HG03575 (cell line): ENCODE measurements at regions not wholly inside any gene's neighbourhood (a gene's known extent, or its start where the extent isn't known, plus 50 kb on each side); places are given as distances from the start of the nearest gene placed in this dataset.
"Not testable (repeated sequence)": the region's sequence is repeated elsewhere in the genome, so short reads cannot be mapped to it uniquely, and the experiment has no call there.

ENCODE experiments used
- ATAC-seq: cut with Tn5 transposase; IDR thresholded peaks from one replicate; pipeline ENCODE4 v1.9.1; 2021; ENCODE audit not compliant: unreplicated experiment, insufficient number of reproducible peaks, low FRiP score; ENCODE audit errors: extremely low read depth

DNA sequence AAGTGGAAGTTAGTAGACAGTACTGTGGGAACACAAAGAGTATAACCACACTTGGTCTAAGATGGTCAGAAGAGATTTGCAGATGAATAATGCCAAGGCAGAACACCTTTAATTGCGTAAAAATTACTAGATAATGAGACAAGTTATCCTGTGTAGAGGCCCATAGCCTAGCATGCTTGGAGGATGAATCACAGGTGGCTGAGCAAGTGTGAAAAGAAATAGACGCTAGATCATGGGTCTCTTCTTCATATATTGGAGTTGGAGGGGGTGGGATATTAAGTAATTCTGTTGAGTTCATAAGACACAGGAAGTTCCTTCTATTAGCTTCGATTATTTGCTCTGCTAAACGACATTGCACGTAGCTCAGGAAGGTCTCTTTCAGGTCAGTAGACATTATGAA, 454.3 kb upstream of the LMO3 start:
- no peak for ATAC-seq

DNA sequence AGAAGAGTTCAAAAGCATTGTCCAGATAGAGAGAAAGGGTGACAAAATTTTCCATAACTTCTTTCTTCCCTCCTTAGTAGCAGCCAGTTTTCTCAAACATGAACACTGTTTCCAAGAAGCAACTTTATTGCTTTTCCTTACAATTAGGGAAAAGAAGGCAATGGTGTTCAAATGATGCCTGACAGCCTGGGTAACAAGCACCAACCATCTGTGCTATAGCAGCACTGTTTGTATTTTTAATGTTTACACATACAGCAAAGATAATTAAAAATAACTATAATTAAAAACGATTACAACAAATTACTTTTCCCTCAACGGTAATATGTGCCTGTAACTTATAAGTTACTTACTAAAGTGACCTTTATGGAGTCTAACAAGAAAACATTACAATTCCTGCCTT, 450.6 kb upstream of the LMO3 start:
- ATAC-seq, result no peak

DNA sequence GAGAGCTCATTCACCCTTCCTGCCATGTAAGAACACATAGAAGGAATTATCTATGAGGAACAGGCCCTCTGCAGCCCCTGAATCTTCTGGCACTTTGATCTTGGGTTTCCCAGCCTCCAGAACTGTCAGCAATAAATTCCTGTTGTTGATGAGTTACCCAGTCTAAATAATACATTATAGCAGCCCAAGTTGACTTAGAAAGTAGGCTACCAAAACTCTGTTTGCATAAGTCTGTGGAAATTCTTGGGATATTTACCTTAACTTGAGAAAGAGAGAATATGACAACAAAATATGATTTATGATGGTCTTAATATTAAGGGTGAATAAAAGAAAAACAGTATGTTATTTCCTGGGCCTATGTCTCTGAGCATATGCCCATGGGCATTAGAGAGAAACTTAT, 433.0 kb upstream of the LMO3 start:
- no peak for ATAC-seq

DNA sequence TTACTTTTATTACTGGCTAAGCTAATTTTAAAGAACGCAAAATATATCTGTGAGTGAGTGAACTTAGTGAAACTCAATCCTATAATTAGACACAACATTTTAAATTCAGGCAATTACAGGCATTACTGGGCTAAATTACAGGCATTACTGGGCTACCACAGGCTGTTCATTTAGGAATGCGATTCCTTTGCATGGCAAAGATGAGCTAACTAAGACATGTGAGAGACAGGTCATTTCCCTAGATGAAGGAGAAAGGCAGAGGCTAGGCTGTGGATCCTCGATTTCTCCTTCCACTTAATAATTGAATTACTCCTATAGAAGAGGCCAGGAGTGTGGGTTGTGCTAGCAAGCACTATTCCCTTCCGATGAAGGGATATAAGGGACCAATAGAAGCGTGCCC, 429.4 kb upstream of the LMO3 start:
- no peak for ATAC-seq

DNA sequence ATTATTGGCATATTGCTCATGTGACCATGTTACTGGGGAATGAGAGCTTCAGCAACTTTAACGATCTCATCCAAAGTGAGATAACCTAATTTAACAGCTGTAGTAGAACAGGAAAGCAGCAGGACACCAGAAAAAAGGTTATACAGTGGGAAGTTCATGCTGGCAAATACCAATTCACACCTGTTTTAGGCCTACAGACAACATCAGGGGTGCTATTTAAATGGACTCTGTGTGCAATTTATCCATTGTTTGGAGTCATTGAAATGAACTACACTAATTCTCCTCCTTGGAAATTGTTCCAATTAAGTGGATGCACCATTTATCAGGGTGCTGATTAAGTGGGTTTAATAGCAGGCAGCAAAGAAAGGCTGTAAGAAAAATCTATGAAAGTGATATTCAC, 424.4 kb upstream of the LMO3 start:
- no peak for ATAC-seq

DNA sequence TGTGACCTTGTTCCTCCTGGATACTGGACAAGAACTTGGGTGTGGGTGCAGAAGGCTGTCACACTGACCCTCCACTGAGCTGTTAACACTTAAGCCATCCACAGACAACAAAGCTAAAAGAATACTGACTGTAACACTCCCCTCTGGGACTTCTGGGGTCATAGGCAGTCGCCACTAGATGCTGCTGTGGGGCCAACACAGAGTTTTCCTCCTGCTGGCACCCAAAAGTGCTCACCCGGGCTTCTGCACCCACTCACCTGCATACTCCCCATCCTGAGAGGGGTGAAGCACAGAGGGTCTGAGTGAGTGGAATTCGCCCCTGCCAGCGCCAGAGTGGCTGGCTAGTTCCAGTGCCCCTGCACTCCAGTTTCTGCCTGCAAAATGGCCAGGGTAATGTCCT, 422.4 kb upstream of the LMO3 start:
- ATAC-seq, result no peak

DNA sequence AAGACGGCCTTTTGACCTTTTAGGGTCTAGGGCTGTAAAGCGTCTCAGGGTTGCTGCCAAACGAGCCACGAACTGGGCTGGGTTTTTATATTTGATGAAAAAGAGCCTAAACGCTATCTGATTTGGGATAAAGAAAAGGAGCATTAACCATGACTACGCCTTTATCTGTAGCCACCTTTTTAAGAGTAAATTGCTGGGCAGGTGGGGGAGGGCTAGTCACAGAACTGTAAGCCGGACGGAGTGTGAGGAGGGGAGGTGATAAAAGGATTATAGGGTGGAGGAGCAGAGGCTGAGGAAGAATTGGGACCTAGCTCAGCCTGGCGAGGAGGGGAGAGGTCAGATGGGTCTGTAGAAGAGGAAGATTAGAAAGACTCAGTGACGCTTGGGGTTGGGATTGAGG, 419.5 kb upstream of the LMO3 start:
- ATAC-seq, result not testable (repeated sequence)

DNA sequence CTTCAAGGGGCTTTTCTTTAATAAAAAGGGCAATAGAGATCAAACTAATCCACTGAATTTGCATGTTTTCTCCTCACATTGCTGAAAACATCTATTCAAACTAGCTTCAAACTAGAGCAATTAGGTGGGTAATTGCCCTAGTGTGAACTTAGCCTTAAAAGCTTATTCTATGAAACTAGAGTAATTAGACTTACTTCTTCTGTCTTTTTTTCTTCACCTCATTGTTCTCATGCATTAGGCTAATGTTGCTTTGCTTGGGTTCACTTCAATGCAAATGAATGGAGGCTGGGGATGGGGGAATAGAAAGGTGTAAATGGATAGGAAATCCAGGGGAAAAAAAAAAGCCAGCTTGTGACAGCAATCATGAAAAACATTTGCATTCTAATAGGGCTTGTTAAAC, 414.8 kb upstream of the LMO3 start:
- no peak for ATAC-seq

DNA sequence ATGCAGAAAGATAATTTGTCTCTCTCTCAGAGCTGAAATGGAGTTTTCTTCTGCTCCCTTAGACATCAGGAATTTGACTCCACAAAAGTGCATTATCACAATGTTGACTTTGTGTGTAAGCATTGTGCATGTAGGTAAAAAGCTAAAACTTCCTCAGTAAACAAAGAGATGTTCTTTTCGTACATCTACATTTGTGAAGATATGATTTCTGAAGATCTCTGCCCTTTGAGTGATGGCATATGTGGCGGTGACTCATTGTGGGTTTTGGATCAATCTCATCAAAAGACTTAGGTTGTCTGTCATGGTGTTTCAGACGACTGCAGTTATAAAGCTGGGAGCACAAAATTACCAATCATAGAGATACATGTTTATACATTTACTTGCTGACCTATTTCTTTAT, 411.4 kb upstream of the LMO3 start:
- no peak for ATAC-seq

DNA sequence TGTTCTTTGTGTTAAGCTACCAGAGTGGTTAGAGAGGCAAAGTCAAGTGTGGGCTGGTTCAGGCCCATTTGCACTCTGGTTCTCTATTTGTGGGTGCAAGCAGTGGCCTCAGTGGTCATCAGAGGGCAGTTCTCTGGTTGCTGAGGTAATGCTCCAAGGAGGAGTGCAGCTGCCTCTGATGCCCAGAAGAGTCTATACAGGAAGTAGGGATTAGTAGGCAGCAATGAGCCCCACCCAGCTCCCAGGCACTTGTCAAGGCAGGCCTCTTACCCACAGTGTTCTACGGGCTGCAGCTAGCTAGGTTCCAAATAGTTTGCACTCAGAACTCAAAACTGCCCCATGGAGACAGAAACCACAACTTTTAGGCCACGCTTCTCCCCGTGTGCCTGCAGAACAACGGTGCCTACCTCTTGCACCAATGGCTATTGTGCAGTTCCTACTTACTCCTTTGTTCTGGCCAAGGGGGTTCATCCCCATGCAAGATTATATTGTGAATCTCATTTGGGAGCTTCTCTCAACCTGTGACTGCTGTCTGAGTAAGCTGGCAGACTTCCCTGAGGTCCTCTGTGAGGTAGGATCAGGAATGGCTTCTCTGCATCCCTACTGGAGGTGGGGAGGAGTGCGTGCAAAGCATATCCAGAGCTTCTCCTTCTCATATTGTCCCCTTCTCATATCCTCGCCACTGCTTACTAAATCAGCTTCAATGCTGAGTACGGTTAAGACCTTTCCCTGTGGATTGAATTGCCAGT, 410.3 kb upstream of the LMO3 start:
- ATAC-seq, result no peak

DNA sequence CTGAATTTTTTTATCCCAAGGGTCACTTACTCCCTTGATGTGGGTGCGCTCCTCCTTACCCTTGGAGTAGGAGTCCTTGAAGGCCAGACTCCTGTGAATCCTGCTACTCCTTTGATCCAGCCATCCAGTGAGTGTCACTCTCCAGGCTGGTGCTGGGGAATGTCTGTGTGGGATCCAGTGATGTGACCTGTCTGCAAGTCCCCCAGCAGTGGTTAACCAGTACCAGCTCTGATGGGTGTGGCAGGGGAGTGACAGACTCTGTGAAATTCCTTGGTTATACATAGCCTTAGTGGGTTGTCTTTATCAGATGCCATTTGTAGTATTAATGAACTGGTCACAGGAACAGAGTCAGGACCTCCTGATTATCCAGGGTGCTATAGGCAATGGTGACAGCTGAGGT, 409.5 kb upstream of the LMO3 start:
- ATAC-seq, result no peak

DNA sequence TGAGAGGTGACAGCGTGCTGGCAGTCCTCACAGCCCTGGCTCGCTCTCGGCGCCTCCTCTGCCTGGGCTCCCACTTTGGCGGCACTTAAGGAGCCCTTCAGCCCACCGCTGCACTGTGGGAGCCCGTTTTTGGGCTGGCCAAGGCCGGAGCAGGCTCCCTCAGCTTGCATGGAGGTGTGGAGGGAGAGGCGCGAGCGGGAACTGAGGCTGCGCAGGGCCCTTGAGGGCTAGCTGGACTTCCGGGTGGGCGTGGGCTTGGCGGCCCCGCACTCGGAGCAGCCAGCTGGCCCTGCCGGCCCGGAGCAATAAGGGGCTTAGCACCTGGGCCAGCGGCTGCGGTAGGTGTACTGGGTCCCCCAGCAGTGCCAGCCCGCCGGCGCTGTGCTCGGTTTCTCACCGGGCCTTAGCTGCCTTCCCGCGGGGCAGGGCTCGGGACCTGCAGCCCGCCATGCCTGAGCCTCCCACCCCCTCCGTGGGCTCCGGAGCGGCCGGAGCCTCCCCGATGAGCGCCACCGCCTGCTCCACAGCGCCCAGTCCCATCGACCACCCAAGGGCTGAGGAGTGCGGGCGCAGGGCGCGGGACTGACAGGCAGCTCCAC, 401.6 kb upstream of the LMO3 start:
- ATAC-seq, result not testable (repeated sequence)

DNA sequence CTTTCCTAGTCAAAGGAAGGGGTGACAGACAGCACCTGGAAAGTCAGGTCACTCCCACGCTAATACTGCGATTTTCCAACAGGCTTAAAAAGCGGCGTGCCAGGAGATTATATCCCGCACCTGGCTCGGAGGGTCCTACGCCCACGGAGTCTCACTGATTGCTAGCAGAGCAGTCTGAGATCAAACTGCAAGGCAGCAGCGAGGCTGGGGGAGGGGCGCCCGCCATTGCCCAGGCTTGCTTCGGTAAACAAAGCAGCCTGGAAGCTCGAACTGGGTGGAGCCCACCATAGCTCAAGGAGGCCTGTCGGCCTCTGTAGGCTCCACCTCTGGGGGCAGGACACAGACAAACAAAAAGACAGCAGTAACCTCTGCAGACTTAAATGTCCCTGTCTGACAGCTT, 392.6 kb upstream of the LMO3 start:
- not testable (repeated sequence) for ATAC-seq

DNA sequence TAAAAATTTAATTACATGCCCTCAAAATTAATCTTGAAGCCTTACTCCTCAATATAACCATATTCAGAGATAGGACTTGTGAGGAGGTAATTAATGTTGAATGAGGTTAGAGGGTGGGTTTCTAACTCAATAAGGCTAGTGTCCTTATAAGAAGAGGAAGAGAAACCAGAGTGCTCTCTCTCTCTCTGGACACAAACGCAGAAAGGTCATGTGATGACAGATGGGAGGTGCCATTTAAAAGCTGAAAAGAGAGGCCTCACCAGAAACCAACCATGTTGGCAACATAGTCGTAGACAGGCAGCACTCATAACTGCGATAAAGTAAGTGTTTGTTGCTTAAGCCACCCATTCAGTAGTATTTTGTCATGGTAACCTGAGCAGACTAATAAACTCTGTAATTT, 378.5 kb upstream of the LMO3 start:
- ATAC-seq, result no peak

DNA sequence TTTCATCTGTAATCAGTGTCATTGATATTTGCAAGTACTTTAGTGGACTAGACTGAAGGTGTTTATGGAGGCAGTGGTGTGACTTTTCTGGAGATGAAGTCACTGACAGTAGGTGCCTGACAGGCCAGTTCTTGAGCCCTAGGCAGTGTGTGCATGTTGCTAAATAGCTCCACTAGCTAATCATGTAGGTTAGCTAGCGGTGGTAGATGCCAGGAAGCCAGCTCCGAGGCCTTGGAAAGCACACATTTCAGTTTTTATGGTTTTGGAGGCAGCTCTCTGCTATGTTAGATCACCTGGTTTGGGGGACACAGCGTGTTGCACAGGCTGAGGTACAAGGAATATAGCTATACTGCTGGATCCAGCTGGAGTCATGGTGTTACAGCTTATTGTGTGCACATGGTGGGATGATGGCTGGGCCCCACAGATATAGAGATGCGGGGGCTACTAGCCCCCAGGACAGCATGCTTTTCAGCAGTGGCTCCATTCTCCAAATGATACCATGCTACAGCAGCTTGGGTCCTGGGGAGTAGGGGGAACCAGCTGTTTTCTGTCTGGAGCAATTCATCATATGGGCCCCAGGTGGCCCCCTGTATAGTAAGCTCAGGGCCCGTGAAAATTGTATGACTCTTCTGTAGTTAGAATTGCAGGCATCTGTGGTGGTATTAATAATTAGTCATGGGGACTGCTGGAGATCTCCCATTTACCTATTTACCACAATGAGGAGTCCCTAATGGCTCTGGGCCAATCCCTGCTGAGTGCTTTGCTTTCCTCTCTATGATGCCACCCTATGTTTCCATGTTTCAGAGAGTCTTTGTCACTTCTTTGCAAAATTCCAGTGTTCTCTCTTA, 367.2 kb upstream of the LMO3 start:
- ATAC-seq, result no peak

DNA sequence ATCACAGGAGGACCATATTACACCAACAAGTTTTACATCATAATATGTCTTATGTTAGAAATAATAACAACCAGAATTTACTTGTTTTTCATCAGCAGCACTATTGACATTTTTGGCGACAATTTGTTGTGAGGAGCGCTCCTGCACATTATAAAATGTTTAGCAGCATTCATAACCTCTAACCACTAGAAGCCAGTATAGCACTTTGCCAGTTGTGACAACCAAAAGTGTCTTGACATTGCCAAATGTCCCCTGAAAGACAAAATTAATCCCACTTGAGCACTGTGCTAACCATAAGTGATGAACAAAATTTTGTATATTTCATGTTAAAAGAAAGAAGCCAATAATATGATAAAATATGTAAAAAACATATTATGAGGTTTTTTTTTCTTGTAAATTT, 356.9 kb upstream of the LMO3 start:
- no peak for ATAC-seq

DNA sequence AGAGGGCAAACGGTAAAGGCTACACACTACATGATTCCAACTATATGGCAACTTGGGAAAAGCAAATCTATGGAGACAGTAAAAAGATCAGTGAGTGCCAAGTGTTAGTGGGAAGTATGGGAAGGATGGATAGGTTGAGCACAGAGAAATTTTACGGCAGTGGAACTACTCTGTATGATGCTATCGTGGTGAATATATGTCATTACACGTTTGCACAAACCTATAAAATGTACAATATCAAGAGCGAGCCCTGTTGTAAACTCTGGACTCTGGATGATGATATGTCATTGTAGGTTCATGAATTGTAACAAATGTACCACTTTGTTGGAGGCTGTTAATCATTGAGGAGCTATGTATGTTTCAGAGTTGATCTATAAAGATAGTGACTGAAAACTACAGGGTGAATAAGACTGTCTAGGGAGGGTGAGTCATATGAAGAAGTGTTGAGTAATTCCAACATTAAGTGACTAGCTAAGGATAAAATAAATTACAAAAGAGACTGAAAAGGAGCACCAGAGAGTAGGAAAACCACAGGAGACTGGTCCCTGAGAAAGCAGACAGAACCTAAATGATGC, 349.2 kb upstream of the LMO3 start:
- ATAC-seq, result no peak

DNA sequence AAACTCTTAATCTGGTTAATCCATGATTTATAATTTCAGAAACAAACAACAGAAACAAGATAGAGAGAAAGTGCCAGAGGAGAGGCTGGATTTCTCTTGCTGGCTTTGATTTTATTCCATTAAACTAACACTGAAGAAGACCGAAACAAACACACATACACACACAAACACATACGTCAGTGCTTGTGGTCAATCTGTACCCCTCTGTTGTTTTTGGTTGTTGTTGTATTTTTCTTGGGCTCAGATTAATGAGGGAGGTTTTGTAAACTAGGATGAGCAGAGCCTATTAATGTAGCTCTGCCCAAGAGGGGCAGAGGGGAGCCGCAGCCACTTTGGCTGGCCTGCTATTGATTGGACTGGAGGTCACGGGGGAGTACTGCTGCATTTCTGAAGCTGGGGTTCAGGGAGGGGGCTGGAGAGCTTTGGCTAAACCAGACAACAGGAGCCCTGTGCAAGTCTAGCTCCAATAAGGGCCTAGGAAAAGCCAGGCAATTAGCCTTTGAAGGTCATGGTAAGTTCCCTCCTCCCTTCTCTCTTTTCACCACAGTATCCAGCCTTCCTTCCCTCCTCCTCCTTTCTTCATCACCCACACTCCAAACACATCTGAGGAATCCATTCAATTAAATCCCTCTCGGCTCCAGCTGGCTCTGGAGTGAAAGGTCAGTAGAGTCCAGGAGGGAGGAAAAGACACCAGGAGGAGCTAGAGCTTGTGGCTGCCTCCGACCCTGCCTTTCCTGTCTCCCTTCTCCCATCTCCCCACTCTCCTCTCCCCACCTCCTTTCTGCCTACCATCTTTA, 344.1 kb upstream of the LMO3 start:
- ATAC-seq, result no peak

DNA sequence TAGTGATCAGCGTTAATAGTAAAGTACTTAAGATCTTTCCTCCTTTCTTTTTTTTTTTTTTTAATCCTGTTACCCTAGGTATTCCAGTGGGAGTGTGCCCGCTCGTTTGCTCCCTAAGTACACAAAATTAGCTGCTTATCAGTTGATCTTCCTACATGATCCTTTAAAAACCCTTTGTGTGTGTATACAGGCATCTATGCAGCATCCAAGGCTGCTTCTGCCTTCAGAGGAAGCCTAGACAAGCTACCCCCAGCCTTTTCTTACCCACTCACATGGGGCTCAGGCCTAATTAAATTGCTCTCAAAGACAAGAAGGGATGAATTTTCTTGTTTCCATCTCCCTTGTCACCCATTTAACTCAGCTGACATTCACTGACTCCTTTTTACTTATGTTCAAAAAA, 343.4 kb upstream of the LMO3 start:
- ATAC-seq, result no peak
